GM18505 (cell line): ENCODE measurements at regions not wholly inside any gene's neighbourhood (a gene's known extent, or its start where the extent isn't known, plus 50 kb on each side); places are given as distances from the start of the nearest gene placed in this dataset.

Experiments used
- ATAC-seq: cut with Tn5 transposase; IDR thresholded peaks from one replicate; pipeline ENCODE4 v1.9.1; 2021; ENCODE audit not compliant: unreplicated experiment
- POLR2A ChIP-seq: IDR thresholded peaks from 4 replicates; pipeline ENCODE4 v1.6.1; 2011; ENCODE audit warnings: borderline replicate concordance; ENCODE audit not compliant: insufficient read depth, insufficient read length; ENCODE audit errors: extremely low read depth

DNA sequence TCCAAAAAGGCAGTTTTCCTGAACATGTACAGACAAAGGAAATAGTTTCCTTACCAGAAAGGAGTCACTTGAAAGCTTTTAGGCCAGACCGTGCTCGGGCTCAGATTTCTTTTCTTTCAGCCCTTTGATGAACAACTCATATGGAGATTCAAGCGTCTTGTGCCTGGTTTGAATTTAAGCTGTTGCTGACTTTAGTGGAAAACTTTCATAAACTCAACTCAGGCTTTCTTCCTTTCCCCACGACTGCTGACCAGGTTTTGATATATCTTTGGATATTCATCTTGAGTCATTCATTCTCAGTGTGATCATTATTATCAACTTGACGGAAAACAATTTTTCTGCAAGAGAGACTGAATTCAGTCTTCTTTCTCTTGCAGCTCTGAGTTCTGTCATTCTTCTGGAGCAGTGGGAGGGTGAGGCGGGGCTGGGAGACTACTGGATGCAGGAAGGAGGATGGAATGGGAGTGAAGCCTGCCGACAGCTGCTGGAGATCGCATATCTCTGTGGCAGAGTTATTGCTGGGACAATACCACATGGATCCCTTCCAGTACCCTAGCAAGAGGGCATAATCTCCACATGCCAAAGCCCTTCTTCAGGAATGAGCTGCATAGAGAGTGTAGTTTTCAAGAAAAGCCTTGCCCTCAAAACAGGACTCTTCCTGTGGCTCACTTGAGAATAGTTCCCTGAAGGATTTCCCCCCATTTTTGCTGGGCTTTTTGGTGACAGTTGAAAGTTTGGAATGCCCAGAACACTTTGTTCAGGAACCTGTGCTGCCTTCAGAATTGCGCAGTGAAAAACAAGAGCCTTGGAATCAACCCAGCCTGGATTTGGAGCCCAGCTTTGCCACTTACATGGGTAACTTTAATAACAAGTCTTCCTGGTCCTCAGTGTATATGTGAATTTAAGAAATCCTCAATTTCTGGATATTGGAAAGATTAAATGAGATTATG, 364.4 kb downstream of the ZNF521 start:
- ATAC-seq: no peak
- TF ChIP-seq POLR2A: no peak

DNA sequence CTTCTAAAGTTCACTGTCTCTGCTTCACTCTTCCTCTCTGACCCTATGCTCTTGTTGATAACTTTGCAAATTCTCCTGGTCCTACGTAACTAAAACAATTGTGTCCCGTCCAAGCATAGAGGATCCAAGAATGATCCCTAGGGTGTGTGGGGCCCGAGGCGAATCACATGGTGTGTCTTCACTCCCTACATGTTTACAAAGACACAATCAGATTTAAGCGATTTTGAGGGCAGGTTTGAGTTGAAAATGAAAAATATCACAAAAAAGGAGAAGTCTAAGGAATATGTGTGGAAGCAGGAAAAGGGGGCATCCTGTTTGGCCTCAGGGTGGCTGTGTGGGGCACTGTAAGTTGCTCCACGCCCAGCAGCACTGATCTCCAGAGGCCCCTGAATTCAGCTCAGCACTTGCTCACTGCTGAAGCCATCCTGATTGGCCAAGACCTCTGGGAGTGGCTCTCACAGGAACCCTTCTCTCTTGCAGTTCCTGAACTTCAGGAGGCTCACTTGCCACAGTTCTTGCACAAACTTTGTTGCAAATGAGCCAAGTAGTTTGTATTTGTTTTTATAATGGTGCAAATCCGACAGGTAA, 363.6 kb downstream of the ZNF521 start:
- no peak for ATAC-seq
- no peak for TF ChIP-seq POLR2A

DNA sequence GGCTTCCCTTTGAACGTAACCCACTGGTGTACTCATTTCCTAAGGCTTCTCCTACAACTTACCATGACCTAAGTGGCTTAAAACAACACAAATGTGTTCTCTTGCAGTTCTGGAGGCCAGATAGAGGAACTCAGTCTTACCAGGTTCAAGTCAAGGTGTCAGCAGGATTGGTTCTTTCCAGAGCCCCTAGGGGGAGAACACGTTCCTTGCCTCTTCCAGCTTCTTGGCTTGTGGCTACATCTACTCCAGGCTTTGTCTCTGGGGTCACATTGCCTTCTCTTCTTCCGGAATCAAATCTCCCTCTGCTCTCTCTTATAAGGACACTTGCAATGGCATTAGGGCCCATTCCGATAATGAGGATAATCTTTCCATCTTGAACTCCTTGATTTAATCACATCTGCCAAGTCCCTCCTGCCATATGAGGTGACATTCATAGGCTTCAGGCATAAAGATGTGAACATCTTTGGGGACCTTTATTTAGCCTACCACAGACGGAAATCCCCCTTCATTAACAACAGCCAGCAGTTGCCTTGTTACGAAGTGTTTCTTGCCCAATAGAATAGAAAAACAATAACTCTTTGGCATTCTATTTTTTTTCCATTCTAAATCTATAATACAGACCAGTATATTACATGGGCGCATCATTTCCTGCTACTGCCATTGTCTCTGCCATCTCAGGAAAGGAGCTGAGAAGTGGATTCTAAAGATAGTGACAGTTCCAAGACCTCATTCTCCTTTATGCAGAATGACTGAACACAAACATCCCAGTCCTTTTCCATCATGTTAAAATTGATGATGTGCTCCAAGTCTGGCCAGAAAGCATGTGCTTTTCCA, 362.0 kb downstream of the ZNF521 start:
- no peak for ATAC-seq
- no peak for TF ChIP-seq POLR2A

DNA sequence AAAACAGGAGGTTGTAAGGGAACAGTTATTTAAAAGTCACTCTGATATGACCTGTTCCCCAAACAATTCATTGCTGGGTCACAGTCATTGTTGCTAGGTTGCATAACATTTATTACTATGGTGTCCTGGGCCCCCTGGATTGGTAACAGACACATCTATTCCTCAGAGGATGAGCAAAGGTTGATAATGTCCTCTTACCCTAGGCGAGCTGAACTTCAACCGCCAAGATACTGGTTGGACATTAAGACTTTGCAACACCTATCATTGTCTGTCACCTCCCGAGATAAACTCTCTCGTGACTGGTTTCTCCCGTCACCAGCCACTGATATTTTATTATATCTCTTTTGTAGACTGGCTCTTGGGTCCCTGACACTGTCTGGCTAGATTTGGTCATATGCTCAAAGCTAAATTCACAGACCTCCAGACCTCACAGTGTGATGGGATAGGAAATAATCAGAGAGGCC, 361.3 kb downstream of the ZNF521 start:
- no peak for ATAC-seq
- no peak for TF ChIP-seq POLR2A

DNA sequence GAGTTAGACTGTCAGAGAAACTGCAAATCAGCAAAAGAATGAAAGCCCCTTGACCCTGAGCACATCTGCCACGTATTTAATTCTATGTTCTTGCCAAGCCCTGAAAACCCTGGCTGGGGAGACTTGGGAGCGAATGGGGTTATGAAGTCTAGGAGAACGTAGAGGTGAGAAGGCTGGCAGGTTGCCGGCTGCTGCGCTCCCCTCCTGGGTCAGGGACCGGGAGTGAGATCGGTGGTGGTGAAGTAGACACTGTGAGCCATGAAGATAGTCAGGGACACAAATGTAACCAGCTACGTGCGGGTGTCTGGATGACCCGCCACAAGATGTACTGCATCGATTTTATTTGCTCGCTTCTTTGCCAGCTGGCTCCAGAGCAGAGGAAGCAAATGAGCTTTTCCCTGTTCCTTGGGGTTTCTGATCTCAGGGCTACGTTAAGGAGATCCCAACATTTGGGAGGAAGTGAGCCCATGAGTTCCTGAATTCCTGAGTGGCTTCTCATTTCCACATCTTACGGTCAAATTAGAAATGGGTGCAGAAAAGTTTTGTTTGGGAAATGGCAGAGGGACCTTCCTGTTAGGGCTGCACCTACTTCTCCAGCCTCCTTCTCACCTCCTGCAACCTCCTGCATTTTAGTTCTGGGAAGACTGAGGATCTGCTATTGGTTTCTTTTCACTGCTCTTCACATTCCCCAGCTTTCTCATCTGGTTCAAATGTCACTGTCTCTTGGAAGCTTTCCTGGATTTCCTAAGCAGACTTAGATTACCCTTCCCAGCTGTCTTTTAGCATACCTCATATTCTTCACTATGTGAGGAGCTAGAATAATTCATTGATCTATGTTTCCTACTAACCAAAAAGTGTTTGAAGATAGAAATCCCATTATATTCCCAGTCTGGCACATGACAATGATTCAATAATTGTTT, 360.6 kb downstream of the ZNF521 start:
- TF ChIP-seq POLR2A: no peak
- ATAC-seq: no peak

DNA sequence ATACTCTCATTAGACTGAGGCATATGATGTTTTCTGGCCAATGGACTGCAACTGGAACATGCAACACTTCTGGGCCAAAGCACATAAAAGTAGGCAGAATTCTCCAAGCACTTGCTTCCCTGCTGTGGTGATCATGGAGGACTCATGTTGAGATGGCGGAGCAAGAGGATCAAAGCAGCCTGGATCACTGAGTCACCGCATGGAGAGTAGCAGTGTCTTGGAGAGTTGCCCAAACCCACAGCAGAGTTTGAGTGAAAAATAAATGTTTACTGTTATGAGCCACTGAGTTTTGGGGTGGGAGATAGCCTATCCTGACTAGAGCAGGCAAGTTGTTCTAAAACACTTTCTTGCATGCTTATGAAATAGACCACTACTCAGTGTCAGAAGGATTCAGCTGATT, 359.5 kb downstream of the ZNF521 start:
- TF ChIP-seq POLR2A: no peak
- no peak for ATAC-seq

DNA sequence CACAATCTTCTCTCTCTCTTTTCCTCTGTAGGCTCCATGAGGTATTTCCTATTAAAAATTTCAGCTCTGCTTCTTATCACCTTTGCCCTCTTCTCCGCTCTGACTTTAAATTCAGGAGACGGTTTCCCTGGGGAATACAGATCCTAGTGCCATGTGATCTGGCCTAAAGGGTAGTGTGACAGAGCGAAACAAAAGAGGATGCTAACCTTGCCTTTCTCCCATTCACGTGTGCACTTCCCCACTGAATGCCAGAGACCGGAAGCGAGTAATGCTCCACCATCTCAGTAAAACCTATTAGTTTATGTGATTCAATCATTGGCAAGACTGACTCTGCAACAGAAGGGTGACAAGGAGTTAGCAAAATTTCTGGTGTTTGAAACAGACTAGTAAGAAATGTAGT, 358.3 kb downstream of the ZNF521 start:
- ATAC-seq: no peak
- no peak for TF ChIP-seq POLR2A

DNA sequence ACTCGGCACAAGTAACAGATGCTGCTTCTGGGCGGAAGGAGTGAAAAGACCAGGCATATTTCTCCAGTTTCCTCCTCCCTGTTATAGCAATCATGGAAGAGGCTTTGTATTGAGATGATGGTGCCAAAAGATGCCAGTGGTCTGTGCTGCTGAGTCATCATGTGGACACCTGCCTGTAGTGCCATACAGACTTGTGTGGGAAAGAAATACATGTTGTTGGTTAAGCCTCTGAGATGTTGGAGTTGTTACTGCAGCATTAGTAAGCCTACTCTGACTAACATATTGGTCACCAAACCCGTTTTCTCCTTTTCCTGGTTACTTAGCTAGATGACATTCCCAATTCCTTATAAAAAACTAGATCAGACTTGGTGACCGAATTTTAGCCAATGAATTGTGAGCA, 356.9 kb downstream of the ZNF521 start:
- ATAC-seq: no peak
- no peak for TF ChIP-seq POLR2A

DNA sequence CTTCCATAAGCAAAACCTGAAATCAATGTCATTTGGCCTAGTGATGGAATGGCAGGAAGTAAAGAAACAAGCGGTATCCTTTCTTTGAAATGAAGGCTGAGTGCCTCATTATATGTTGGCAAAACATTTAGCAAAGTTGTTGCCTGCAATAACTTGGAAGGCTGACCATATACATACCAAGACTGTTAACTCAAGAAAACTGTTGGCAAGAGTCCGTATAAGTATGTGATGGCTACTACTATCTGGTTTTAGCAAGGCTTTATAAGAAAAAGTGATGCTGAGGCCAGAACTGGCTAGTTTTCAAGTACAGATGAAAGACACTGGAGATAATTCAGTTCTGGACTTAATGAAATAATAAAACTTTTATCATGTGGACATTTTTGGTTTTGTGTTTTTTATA, 356.2 kb downstream of the ZNF521 start:
- no peak for TF ChIP-seq POLR2A
- no peak for ATAC-seq

DNA sequence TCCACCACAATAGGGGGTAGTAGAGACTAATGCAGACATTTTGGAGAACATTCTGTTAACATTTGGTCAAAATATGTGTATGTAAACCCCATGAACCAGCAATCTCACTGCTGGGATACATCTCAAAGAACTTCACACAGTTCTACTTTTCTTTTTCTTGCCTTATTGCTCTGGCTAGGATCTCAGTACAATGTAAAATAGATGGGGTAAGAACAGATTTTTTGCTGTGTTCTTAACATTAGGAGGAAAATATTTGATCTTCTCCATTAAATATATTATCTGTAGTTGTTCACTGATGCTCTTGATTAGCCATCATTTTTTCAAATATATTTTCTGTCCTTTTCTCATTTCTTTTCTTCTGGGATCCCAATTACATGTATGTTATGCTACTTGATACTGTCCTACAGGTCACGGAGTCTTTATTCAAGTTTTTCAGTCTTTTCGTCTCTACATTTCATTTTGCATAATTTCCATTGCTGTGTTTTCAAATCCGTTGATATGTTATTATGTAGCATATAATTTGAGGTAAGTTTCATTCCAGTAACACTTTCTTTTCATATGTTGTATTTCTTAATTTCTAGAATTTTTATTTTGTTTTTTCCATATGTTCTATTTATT, 352.2 kb downstream of the ZNF521 start:
- ATAC-seq: no peak
- no peak for TF ChIP-seq POLR2A

DNA sequence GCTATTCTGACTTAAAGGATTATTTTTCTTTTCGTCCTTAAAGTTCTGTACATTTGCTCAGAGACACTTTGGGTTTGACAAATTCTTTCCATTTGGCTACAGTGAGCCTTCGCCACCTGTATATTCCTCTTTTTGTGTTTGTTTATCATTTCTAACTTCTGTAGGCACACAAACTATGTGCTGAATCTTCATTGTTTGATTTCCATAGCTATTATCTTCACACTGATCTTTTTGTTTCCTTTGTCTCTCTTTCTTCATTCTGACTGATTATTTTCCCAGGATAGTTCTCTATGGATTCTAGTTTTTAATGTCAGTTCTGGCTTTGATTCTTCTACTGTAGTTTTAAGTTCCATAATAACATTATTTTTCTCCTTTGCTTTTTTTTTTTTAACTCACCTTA, 350.2 kb downstream of the ZNF521 start:
- no peak for TF ChIP-seq POLR2A

More for the DNA sequence above, 350.2 kb downstream of the ZNF521 start:
- no peak for ATAC-seq
